GM12865 (cell line): ENCODE measurements at regions not wholly inside any gene's neighbourhood (a gene's known extent, or its start where the extent isn't known, plus 50 kb on each side); places are given as distances from the start of the nearest gene placed in this dataset.

ENCODE experiments used
- DNase-seq: peaks from one replicate; pipeline ENCODE4 v3.0.0; 2010; ENCODE audit warnings: low read depth
- H3K4me3 ChIP-seq: 2 replicates; pipeline ENCODE4 v1.5.1; 2011; ENCODE audit warnings: mild to moderate bottlenecking, low read depth, low read length, control low read depth
- CTCF ChIP-seq: IDR thresholded peaks from 2 replicates; pipeline ENCODE4 v1.5.1; 2011; ENCODE audit warnings: low read length, control low read depth, low read depth, inconsistent platforms; ENCODE audit not compliant: insufficient read depth; ENCODE audit errors: missing control alignments

GRCh38 chr13:103573446-103573845 lies 507.2 kb upstream of the SLC10A2 start:
- no peak for DNase-seq
- no peak for TF ChIP-seq CTCF

GRCh38 chr13:103568314-103568713 lies 502.1 kb upstream of the SLC10A2 start:
- no peak overlapping the region for H3K4me3 ChIP-seq
- DNase-seq, result peak; percentile 9
- TF ChIP-seq CTCF, result no peak

More at GRCh38 chr13:103573446-103573845, 507.2 kb upstream of the SLC10A2 start:
- no peak overlapping the region for H3K4me3 ChIP-seq

- DNase-seq, result no peak
- no peak for TF ChIP-seq CTCF
- no peak overlapping the region for H3K4me3 ChIP-seq
Measured at GRCh38 chr13:103557878-103558277, 491.7 kb upstream of the SLC10A2 start.

DNA sequence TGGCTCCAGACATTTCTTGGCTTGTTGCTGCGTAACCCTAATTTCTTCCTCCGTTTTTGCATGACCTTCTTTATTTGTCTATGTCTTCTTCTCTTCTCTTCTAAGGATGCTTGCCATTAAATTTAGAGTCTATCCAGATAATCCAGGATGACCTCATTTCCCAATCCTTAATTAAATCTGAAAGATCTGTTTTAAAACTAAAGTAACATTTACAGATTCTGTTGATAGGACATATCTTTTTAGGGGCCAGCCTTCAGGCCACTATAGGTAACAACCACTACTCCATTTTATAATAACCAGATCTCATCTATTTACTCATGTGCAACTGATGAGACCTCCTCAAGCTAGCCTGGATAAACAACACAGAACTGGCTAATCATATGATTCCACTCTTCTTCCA lies 490.5 kb upstream of the SLC10A2 start:
- no peak overlapping the region for H3K4me3 ChIP-seq
- no peak for DNase-seq
- TF ChIP-seq CTCF, result no peak

DNA sequence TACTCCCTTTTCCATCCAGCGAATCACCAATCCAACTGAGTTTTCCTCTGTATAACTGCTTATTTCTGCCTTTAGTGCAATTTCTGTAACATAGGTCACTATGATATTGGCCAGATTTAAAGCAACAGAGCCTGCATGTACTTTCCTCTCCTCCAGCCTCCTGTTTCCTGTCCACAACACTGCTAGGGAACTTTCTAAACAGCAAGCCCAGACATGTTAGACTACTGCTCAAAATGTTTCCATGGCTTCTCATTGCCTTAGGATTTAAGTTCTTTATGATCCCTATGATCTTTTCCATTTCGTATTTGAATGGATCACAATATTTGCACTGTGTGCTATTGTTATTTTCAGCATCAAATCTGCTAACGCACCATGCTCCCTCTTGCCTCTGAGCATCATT lies 481.7 kb upstream of the SLC10A2 start:
- TF ChIP-seq CTCF, result no peak
- DNase-seq, result no peak
- H3K4me3 ChIP-seq, result no peak overlapping the region

DNA sequence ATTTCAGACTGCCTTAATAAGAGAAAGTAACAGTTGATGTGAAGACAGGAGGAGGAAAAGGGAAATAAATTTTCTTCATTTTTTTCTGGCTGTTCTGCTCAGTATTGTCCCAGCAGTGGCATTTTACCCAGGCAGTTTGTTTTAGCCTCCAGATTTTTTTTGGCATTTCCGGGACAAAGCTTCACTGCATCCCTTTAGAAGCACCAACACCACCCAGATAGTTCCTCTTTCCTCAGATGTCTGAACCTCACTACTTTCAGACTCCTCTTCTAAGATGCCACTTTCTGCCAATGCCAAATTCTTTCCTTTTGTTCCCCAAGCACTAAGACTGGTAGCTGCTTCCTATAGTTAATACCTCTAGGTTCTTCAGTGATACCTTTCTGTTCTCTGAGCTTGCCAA lies 480.1 kb upstream of the SLC10A2 start:
- H3K4me3 ChIP-seq, result no peak overlapping the region
- TF ChIP-seq CTCF, result no peak
- DNase-seq, result no peak

- H3K4me3 ChIP-seq, result no peak overlapping the region
- TF ChIP-seq CTCF, result no peak
- no peak for DNase-seq
Measured at GRCh38 chr13:103542648-103543047, 476.4 kb upstream of the SLC10A2 start.
